ENCODE measurements at regions not wholly inside any gene's neighbourhood (a gene's known extent, or its start where the extent isn't known, plus 50 kb on each side); places are given as distances from the start of the nearest gene placed in this dataset.

DNA sequence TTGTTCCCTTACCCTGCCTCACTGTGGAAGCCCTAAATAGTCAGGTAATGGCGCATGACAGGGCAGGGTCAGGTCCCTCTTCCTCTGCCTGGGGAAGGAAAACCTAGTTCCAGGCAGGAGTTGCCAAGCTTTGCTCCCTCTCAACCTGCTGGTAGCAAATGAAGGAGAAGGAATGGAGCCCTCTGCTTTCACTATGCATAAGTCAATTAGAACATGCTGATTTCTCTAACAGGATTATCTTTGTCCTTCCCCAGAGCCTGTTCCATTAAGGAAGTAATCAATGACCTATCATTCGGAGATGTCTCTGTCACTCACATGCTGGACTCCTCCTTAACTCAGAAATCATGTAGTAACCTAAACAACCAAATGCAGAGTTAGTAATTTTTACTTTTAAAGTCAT, 161.8 kb upstream of the NFIA start (continued):
- TF ChIP-seq, protein P1, sequence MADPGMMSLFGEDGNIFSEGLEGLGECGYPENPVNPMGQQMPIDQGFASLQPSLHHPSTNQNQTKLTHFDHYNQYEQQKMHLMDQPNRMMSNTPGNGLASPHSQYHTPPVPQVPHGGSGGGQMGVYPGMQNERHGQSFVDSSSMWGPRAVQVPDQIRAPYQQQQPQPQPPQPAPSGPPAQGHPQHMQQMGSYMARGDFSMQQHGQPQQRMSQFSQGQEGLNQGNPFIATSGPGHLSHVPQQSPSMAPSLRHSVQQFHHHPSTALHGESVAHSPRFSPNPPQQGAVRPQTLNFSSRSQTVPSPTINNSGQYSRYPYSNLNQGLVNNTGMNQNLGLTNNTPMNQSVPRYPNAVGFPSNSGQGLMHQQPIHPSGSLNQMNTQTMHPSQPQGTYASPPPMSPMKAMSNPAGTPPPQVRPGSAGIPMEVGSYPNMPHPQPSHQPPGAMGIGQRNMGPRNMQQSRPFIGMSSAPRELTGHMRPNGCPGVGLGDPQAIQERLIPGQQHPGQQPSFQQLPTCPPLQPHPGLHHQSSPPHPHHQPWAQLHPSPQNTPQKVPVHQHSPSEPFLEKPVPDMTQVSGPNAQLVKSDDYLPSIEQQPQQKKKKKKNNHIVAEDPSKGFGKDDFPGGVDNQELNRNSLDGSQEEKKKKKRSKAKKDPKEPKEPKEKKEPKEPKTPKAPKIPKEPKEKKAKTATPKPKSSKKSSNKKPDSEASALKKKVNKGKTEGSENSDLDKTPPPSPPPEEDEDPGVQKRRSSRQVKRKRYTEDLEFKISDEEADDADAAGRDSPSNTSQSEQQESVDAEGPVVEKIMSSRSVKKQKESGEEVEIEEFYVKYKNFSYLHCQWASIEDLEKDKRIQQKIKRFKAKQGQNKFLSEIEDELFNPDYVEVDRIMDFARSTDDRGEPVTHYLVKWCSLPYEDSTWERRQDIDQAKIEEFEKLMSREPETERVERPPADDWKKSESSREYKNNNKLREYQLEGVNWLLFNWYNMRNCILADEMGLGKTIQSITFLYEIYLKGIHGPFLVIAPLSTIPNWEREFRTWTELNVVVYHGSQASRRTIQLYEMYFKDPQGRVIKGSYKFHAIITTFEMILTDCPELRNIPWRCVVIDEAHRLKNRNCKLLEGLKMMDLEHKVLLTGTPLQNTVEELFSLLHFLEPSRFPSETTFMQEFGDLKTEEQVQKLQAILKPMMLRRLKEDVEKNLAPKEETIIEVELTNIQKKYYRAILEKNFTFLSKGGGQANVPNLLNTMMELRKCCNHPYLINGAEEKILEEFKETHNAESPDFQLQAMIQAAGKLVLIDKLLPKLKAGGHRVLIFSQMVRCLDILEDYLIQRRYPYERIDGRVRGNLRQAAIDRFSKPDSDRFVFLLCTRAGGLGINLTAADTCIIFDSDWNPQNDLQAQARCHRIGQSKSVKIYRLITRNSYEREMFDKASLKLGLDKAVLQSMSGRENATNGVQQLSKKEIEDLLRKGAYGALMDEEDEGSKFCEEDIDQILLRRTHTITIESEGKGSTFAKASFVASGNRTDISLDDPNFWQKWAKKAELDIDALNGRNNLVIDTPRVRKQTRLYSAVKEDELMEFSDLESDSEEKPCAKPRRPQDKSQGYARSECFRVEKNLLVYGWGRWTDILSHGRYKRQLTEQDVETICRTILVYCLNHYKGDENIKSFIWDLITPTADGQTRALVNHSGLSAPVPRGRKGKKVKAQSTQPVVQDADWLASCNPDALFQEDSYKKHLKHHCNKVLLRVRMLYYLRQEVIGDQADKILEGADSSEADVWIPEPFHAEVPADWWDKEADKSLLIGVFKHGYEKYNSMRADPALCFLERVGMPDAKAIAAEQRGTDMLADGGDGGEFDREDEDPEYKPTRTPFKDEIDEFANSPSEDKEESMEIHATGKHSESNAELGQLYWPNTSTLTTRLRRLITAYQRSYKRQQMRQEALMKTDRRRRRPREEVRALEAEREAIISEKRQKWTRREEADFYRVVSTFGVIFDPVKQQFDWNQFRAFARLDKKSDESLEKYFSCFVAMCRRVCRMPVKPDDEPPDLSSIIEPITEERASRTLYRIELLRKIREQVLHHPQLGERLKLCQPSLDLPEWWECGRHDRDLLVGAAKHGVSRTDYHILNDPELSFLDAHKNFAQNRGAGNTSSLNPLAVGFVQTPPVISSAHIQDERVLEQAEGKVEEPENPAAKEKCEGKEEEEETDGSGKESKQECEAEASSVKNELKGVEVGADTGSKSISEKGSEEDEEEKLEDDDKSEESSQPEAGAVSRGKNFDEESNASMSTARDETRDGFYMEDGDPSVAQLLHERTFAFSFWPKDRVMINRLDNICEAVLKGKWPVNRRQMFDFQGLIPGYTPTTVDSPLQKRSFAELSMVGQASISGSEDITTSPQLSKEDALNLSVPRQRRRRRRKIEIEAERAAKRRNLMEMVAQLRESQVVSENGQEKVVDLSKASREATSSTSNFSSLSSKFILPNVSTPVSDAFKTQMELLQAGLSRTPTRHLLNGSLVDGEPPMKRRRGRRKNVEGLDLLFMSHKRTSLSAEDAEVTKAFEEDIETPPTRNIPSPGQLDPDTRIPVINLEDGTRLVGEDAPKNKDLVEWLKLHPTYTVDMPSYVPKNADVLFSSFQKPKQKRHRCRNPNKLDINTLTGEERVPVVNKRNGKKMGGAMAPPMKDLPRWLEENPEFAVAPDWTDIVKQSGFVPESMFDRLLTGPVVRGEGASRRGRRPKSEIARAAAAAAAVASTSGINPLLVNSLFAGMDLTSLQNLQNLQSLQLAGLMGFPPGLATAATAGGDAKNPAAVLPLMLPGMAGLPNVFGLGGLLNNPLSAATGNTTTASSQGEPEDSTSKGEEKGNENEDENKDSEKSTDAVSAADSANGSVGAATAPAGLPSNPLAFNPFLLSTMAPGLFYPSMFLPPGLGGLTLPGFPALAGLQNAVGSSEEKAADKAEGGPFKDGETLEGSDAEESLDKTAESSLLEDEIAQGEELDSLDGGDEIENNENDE (IDR thresholded peaks at IDR 0.05; ENCODE audit: insufficient replicate concordance, low read length) = no peak
- no peak for TF ChIP-seq CBX5 (IDR thresholded peaks at IDR 0.05; ENCODE audit: low read depth, low read length)
- no peak for TF ChIP-seq SIN3A (conservative IDR thresholded peaks at IDR 0.05 in 1 of 2, IDR thresholded peaks at IDR 0.05 in 1 of 2; ENCODE audit: low read depth in 1 of 2, low read length in 2 of 2)
- no peak for TF ChIP-seq YY1 (IDR thresholded peaks at IDR 0.05; ENCODE audit: low read depth, low read length)
- no peak for TF ChIP-seq RAD21 (IDR thresholded peaks at IDR 0.05 in 1 of 2, conservative IDR thresholded peaks at IDR 0.05 in 1 of 2; ENCODE audit: low read depth in 2 of 2, low read length in 2 of 2)
